Glutamatergic neuron (in vitro differentiated cells): ENCODE measurements at regions not wholly inside any gene's neighbourhood (a gene's known extent, or its start where the extent isn't known, plus 50 kb on each side); places are given as distances from the start of the nearest gene placed in this dataset.

ENCODE experiments used
- DNase-seq: peaks from one replicate; pipeline ENCODE4 v3.0.0; 2022
- H3K27ac Mint-ChIP-seq: one replicate; pipeline ENCODE4 v1.8.0; 2020; ENCODE audit warnings: mild to moderate bottlenecking, mixed read lengths, inconsistent platforms; ENCODE audit not compliant: unreplicated experiment
- H3K27me3 Mint-ChIP-seq: one replicate; pipeline ENCODE4 v1.8.0; 2020; ENCODE audit warnings: mild to moderate bottlenecking, moderate library complexity, mixed read lengths, inconsistent platforms; ENCODE audit not compliant: unreplicated experiment
- H3K36me3 Mint-ChIP-seq: one replicate; pipeline ENCODE4 v1.8.0; 2020; ENCODE audit warnings: mild to moderate bottlenecking, mixed read lengths, inconsistent platforms; ENCODE audit not compliant: unreplicated experiment
- H3K4me1 Mint-ChIP-seq: one replicate; pipeline ENCODE4 v1.8.0; 2020; ENCODE audit warnings: mild to moderate bottlenecking, low read depth, mixed read lengths, inconsistent platforms; ENCODE audit not compliant: unreplicated experiment
- H3K4me3 Mint-ChIP-seq: one replicate; pipeline ENCODE4 v1.8.0; 2020; ENCODE audit warnings: mild to moderate bottlenecking, mixed read lengths, inconsistent platforms; ENCODE audit not compliant: unreplicated experiment
- H3K9me3 Mint-ChIP-seq: one replicate; pipeline ENCODE4 v1.8.0; 2020; ENCODE audit warnings: mild to moderate bottlenecking, moderate library complexity, mixed read lengths, inconsistent platforms; ENCODE audit not compliant: unreplicated experiment
- CTCF ChIP-seq: fragments of 200-600 bp; sonication (generic); IDR thresholded peaks from one replicate; pipeline ENCODE4 v1.5.0; 2021; ENCODE audit not compliant: partially characterized antibody, unreplicated experiment

- peaks cover 6% of the 10 kb centered on the region for H3K36me3 Mint-ChIP-seq
- H3K9me3 Mint-ChIP-seq, result peaks cover 4% of the 10 kb centered on the region
- H3K4me3 Mint-ChIP-seq, result no peak overlapping the region
- no peak for TF ChIP-seq CTCF
- no peak overlapping the region for H3K27ac Mint-ChIP-seq
- no peak for DNase-seq
- H3K4me1 Mint-ChIP-seq, result no peaks in the 10 kb centered on the region
- no peaks in the 10 kb centered on the region for H3K27me3 Mint-ChIP-seq
Measured at GRCh38 chr16:9687737-9688319, 494.4 kb downstream of the GRIN2A start.

GRCh38 chr16:9689597-9689996 is 492.6 kb downstream of the GRIN2A start:
- H3K27me3 Mint-ChIP-seq, result no peaks in the 10 kb centered on the region
- H3K36me3 Mint-ChIP-seq, result no peaks in the 10 kb centered on the region
- no peak overlapping the region for H3K27ac Mint-ChIP-seq
- no peak for DNase-seq
- H3K4me1 Mint-ChIP-seq, result no peaks in the 10 kb centered on the region
- peaks cover 2% of the 10 kb centered on the region for H3K9me3 Mint-ChIP-seq
- no peak for TF ChIP-seq CTCF
- no peak overlapping the region for H3K4me3 Mint-ChIP-seq

- Mint-ChIP-seq H3K4me3 (no peak overlapping the region), H3K4me1 (no peaks in the 10 kb centered on the region), H3K36me3 (no peaks in the 10 kb centered on the region), H3K27ac (no peak overlapping the region), H3K9me3 (no peaks in the 10 kb centered on the region), H3K27me3 (peaks cover 2% of the 10 kb centered on the region)
- TF ChIP-seq CTCF, result no peak
- DNase-seq, result no peak
Measured at GRCh38 chr16:9695152-9695551, 487.1 kb downstream of the GRIN2A start.
